Ectodermal cell (in vitro differentiated cells): ENCODE measurements at regions not wholly inside any gene's neighbourhood (a gene's known extent, or its start where the extent isn't known, plus 50 kb on each side); places are given as distances from the start of the nearest gene placed in this dataset.

ENCODE experiments used
- H3K27ac ChIP-seq: 2 replicates; pipeline ENCODE4 v1.7.0; 2013; ENCODE audit warnings: mild to moderate bottlenecking, low read depth, low read length; ENCODE audit not compliant: insufficient read depth, poor library complexity, severe bottlenecking
- H3K27me3 ChIP-seq: 2 replicates; pipeline ENCODE4 v1.7.0; 2013; ENCODE audit warnings: mild to moderate bottlenecking, low read length; ENCODE audit not compliant: insufficient read depth, control insufficient read depth, poor library complexity, severe bottlenecking
- H3K36me3 ChIP-seq: one replicate; pipeline ENCODE4 v1.7.0; 2013; ENCODE audit warnings: low read length; ENCODE audit not compliant: control insufficient read depth, insufficient read depth
- H3K4me1 ChIP-seq: one replicate; pipeline ENCODE4 v1.7.0; 2013; ENCODE audit warnings: low read length; ENCODE audit not compliant: control insufficient read depth, insufficient read depth
- H3K4me3 ChIP-seq: 2 replicates; pipeline ENCODE4 v1.7.0; 2013; ENCODE audit warnings: low read depth, low read length, control low read depth; ENCODE audit not compliant: insufficient read depth
- H3K9me3 ChIP-seq: 2 replicates; pipeline ENCODE4 v1.7.0; 2013; ENCODE audit warnings: mild to moderate bottlenecking, low read length, moderate library complexity; ENCODE audit not compliant: control insufficient read depth
- WGBS, 2 experiments: methylation state at CpG; one replicate each; pipeline ENCODE4 v1.1.7; 2013; ENCODE audit warnings: missing lambda C conversion rate in 2 of 2; 5-methylcytosine and 5-hydroxymethylcytosine counted together

DNA sequence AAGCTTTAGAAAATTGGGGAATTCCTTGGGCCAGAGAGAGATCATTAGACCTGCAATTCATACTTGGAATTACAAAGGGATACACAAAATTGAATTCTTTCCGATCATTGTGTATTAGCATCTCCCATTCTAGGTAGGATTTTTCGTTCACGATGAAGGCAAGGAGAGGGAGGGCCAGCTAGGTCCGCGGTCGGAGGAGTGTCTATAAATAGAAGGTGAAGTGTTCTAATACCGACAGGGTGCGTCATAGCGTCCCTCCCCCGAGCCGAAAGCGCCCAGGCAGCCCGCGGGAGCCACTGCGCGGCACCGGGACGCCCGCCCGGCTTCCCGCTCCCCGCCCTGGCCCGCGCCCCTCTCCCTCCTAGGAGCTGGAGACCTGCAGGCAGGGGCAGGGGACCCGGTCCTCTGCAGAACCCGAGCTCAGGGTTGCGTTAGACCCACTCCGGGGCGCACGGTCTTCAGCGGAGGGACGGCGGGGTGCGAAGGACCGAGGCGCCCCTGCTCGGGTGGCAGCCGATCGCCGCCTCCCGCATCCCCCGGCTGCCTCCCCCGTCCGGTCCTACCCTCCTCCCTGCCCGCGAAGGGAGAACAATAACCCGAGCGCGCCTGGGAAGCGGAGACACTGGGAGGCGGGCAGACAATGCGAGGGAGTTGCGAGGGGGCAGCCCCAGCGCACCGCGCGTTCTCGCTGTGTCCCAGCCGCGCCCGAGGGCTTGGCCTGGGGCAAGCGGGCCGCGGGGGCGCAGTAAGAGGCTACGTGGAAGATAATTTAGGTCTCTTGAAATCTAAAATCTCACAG, 114.2 kb upstream of the SERTAD2 start:
- no peaks in the 10 kb centered on the region for H3K36me3 ChIP-seq
- 0% methylated on average over 66 of the region's 66 CpGs for WGBS, 2 experiments

GRCh38 chr2:64768491-64769005, 114.8 kb upstream of the SERTAD2 start:
- H3K4me3 ChIP-seq = peak overlapping the region; percentile 62
- H3K9me3 ChIP-seq = no peaks in the 10 kb centered on the region
- H3K27ac ChIP-seq = no peak overlapping the region
- WGBS, 2 experiments = 47 to 54% methylated on average over 4 of the region's 4 CpGs
- H3K36me3 ChIP-seq = no peaks in the 10 kb centered on the region
- H3K27me3 ChIP-seq = peaks cover 24% of the 10 kb centered on the region
- peaks cover 3% of the 10 kb centered on the region for H3K4me1 ChIP-seq

More for the DNA sequence above, 114.2 kb upstream of the SERTAD2 start:
- H3K27me3 ChIP-seq = peaks cover 24% of the 10 kb centered on the region
- H3K9me3 ChIP-seq = no peaks in the 10 kb centered on the region
- H3K4me3 ChIP-seq = peak overlapping the region; percentile 62
- peaks cover 3% of the 10 kb centered on the region for H3K4me1 ChIP-seq
- H3K27ac ChIP-seq = peak overlapping the region; percentile 76

GRCh38 chr2:64769392-64770044, 115.8 kb upstream of the SERTAD2 start:
- no peaks in the 10 kb centered on the region for H3K9me3 ChIP-seq

DNA sequence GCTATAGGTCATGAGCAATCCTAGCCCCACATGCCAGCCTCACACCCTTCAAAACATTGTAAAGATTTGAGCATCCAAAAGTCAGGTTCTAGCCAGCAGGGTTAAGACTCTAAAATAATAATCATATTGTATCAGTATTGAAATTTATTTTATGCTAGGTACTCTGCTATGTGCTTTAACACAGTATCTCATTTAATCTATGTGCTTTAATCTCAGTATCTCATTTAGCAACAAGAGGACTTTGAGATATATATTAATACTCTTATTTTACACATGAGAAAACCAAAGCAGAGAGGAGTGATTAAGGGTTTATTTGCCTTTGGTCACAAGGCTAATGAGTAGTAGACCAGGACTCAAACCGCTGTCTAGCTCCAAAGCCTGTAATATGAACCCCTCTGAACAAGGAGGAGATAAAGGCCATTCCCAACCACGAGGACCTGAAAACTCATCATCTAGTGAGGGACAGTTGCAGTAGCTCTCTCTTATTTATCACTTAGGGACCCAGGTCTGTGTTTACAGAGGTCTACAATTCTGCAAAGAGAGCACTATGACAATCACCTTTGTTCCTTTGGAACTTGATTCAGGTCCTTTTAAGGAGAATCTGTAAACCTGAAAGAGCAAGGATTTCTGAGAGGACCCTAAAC, 116.5 kb upstream of the SERTAD2 start:
- H3K27ac ChIP-seq = no peak overlapping the region
- WGBS, 2 experiments = 57 to 59% methylated on average over 2 of the region's 2 CpGs
- peaks cover 3% of the 10 kb centered on the region for H3K4me1 ChIP-seq
- H3K36me3 ChIP-seq = no peaks in the 10 kb centered on the region
- H3K9me3 ChIP-seq = no peaks in the 10 kb centered on the region
- H3K4me3 ChIP-seq = no peak overlapping the region
- peaks cover 24% of the 10 kb centered on the region for H3K27me3 ChIP-seq

More at GRCh38 chr2:64769392-64770044, 115.8 kb upstream of the SERTAD2 start:
- no peaks in the 10 kb centered on the region for H3K36me3 ChIP-seq
- WGBS, 2 experiments = 80 to 84% methylated on average over 6 of the region's 6 CpGs
- H3K4me1 ChIP-seq = peaks cover 3% of the 10 kb centered on the region
- H3K4me3 ChIP-seq = no peak overlapping the region
- peaks cover 24% of the 10 kb centered on the region for H3K27me3 ChIP-seq
- no peak overlapping the region for H3K27ac ChIP-seq

DNA sequence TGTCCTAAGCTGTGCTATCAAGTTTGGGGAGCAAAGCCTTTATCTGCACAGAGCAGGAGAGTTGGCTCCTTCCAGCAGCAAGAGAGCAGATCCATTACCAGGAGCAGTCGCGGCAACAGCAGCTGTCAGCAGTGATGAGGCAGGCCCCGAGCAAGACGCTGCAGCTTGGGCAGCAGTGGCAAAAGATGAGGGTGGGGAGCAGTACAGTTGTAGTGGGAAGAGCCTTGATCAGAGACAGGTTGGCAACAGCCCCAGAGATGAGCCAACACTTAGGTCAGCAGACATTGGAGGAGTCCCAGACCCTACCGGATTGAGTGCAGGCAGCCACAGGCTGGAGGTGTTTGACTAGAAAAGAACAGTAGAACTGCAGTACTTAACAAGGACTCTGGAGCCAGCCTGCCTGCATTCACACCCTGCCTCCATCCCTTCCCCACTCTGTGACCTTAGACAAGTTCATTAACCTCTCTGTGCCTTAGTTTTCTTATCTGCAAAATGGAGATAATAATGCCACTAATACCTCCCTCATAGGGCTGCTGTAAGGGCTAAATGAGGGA, 117.1 kb upstream of the SERTAD2 start:
- H3K4me3 ChIP-seq = no peak overlapping the region
- no peaks in the 10 kb centered on the region for H3K9me3 ChIP-seq
- H3K27me3 ChIP-seq = peaks cover 19% of the 10 kb centered on the region
- H3K36me3 ChIP-seq = no peaks in the 10 kb centered on the region
- 74 to 77% methylated on average over 5 of the region's 5 CpGs for WGBS, 2 experiments
- peaks cover 3% of the 10 kb centered on the region for H3K4me1 ChIP-seq
- H3K27ac ChIP-seq = no peak overlapping the region

GRCh38 chr2:64771737-64772136, 118.0 kb upstream of the SERTAD2 start:
- H3K4me3 ChIP-seq = no peak overlapping the region
- peaks cover 3% of the 10 kb centered on the region for H3K4me1 ChIP-seq
- WGBS, 2 experiments = 90 to 94% methylated on average over 1 of the region's 1 CpG
- peaks cover 10% of the 10 kb centered on the region for H3K27me3 ChIP-seq
- no peak overlapping the region for H3K27ac ChIP-seq
- H3K36me3 ChIP-seq = no peaks in the 10 kb centered on the region
- no peaks in the 10 kb centered on the region for H3K9me3 ChIP-seq

DNA sequence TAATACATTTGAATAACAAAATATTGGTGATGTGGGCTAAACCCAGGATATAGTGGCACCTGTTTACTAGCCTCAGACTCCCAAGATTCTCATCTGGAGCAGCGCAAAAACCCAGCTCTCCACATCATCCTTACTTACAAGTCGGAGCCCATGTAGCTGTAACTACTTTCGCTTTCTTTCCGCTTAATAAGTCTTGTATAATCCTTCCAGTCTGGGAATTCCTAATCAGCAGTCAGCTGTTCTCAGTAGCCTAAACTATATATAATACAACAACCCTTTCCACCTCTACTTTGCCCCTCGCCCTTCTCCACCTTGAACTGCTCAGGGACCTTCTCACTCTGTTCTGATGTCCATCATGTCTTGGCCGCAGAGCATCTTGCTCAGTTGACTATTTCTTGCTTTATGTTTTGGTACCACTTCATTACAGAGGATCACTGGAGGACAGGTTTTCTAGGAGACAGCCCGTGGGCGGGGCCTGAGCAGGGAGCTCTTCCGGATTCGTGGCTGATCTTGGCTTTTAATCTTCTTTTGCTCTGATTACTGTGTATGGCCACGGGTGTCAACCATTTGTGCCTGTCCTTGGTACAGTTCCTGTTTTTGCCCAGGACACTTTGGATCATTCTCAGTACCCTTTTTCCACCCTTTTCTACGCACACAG, 119.9 kb upstream of the SERTAD2 start:
- 90% methylated on average over 12 of the region's 12 CpGs for WGBS, 2 experiments
- Histone ChIP-seq H3K4me3 (no peak overlapping the region), H3K4me1 (peaks cover under 1% of the 10 kb centered on the region), H3K27ac (no peak overlapping the region), H3K27me3 (no peaks in the 10 kb centered on the region), H3K9me3 (no peaks in the 10 kb centered on the region), H3K36me3 (no peaks in the 10 kb centered on the region)

- no peaks in the 10 kb centered on the region for H3K36me3 ChIP-seq
Observed at GRCh38 chr2:64777841-64778240, 124.1 kb upstream of the SERTAD2 start.

GRCh38 chr2:64779117-64779690, 125.5 kb upstream of the SERTAD2 start:
- Histone ChIP-seq H3K36me3 (no peaks in the 10 kb centered on the region), H3K27ac (no peak overlapping the region), H3K9me3 (no peaks in the 10 kb centered on the region), H3K4me1 (no peaks in the 10 kb centered on the region), H3K27me3 (no peaks in the 10 kb centered on the region), H3K4me3 (no peak overlapping the region)
- WGBS, 2 experiments = 91 to 92% methylated on average over 5 of the region's 5 CpGs

More at GRCh38 chr2:64777841-64778240, 124.1 kb upstream of the SERTAD2 start:
- H3K9me3 ChIP-seq = no peaks in the 10 kb centered on the region
- no peaks in the 10 kb centered on the region for H3K27me3 ChIP-seq
- H3K4me1 ChIP-seq = no peaks in the 10 kb centered on the region
- H3K4me3 ChIP-seq = no peak overlapping the region
- 84 to 88% methylated on average over 3 of the region's 3 CpGs for WGBS, 2 experiments
- no peak overlapping the region for H3K27ac ChIP-seq
